Tibial nerve (tissue), 4 donors: ENCODE measurements at regions not wholly inside any gene's neighbourhood (a gene's known extent, or its start where the extent isn't known, plus 50 kb on each side); places are given as distances from the start of the nearest gene placed in this dataset.
"Not testable (repeated sequence)": the region's sequence is repeated elsewhere in the genome, so short reads cannot be mapped to it uniquely, and the experiment has no call there.

ENCODE experiments used
- DNase-seq, 2 donors: peaks; one replicate each; pipeline ENCODE4 v3.0.0-alpha.2; 2019; ENCODE audit warnings: low spot score in 2 of 2
- H3K27ac ChIP-seq, 4 donors: fragments of 200-600 bp; sonication (generic) in 3 of 4; one replicate each; pipeline ENCODE4 v1.5.1; 2017 to 2019; ENCODE audit warnings: mild to moderate bottlenecking in 1 of 4
- H3K27me3 ChIP-seq, 2 donors: fragments of 200-600 bp; sonication (generic) in 1 of 2; one replicate each; pipeline versions ENCODE4 v1.5.1 to v1.6.0; 2017 to 2019
- H3K36me3 ChIP-seq, 3 donors: fragments of 200-600 bp; sonication (generic); one replicate each; pipeline ENCODE4 v1.5.1; 2018 to 2019
- H3K4me1 ChIP-seq, 4 donors: fragments of 200-600 bp; sonication (generic) in 3 of 4; one replicate each; pipeline ENCODE4 v1.5.1; 2017 to 2019
- H3K4me3 ChIP-seq, 4 donors: fragments of 200-600 bp; sonication (generic) in 3 of 4; one replicate each; pipeline ENCODE4 v1.5.1; 2017 to 2019; ENCODE audit warnings: mild to moderate bottlenecking in 1 of 4, moderate library complexity in 1 of 4
- H3K9me3 ChIP-seq, 4 donors: fragments of 200-600 bp; sonication (generic) in 3 of 4; one replicate each; pipeline ENCODE4 v1.5.1; 2017 to 2019
- EP300 ChIP-seq, 2 donors: sonication (generic); formaldehyde crosslinking; IDR thresholded peaks; one replicate each; pipeline ENCODE4 v1.6.1; 2017; ENCODE audit warnings: antibody characterized with exemption in 2 of 2, mild to moderate bottlenecking in 1 of 2
- POLR2A ChIP-seq, 2 donors: fragments of 450-650 bp; IDR thresholded peaks; one replicate each; pipeline ENCODE4 v1.6.1; 2017; ENCODE audit warnings: antibody characterized with exemption in 2 of 2, mild to moderate bottlenecking in 2 of 2, moderate library complexity in 2 of 2
- WGBS, 2 donors: methylation state at CpG; one replicate each; pipeline ENCODE4 v1.1.5; 2018; 5-methylcytosine and 5-hydroxymethylcytosine counted together
- TF ChIP-seq, protein P1 (sequence below), 5 experiments: fragments of 200-600 bp in 3 of 5; fragments of 450-650 bp in 2 of 5; sonication (generic) in 3 of 5; IDR thresholded peaks; one replicate each; pipeline ENCODE4 v1.5.1; 2016 to 2019; ENCODE audit warnings: antibody characterized with exemption in 5 of 5, mild to moderate bottlenecking in 3 of 5, moderate library complexity in 2 of 5

DNA sequence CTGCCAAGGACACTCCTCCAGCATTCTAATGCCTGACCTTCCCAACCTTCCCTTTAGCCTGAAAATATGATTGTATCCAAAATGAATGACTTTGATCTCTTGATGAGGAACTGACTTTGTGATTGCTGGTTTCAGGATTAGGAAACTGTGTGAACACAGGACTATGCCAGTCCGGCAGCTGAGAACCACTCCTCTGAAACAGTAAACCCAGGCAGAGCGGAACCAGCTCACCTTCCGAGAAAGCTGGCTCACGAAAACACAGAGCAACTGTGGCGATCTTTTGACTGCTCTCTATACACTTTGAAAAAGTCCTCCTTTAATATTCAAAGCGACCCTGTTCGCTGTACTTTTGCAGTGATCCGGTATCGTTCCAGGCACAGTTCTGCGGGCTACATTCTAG, 258.8 kb upstream of the IRS2 start:
- Histone ChIP-seq H3K4me3 (no peak overlapping the region), H3K36me3 (no peaks in the 10 kb centered on the region), H3K27me3 (no peaks in the 10 kb centered on the region), H3K27ac (no peak overlapping the region), H3K9me3 (no peaks in the 10 kb centered on the region), H3K4me1 (peaks cover 0 to 22% (median 0%) of the 10 kb centered on the region in 4 donors)
- WGBS, 2 donors, result 86 to 89% methylated on average over 10 of the region's 10 CpGs
- no peak for DNase-seq
- TF ChIP-seq, protein P1, sequence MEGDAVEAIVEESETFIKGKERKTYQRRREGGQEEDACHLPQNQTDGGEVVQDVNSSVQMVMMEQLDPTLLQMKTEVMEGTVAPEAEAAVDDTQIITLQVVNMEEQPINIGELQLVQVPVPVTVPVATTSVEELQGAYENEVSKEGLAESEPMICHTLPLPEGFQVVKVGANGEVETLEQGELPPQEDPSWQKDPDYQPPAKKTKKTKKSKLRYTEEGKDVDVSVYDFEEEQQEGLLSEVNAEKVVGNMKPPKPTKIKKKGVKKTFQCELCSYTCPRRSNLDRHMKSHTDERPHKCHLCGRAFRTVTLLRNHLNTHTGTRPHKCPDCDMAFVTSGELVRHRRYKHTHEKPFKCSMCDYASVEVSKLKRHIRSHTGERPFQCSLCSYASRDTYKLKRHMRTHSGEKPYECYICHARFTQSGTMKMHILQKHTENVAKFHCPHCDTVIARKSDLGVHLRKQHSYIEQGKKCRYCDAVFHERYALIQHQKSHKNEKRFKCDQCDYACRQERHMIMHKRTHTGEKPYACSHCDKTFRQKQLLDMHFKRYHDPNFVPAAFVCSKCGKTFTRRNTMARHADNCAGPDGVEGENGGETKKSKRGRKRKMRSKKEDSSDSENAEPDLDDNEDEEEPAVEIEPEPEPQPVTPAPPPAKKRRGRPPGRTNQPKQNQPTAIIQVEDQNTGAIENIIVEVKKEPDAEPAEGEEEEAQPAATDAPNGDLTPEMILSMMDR (IDR thresholded peaks at IDR 0.05), result no peak
- no peak for TF ChIP-seq POLR2A (IDR thresholded peaks at IDR 0.05)
- no peak for TF ChIP-seq EP300 (IDR thresholded peaks at IDR 0.05)

DNA sequence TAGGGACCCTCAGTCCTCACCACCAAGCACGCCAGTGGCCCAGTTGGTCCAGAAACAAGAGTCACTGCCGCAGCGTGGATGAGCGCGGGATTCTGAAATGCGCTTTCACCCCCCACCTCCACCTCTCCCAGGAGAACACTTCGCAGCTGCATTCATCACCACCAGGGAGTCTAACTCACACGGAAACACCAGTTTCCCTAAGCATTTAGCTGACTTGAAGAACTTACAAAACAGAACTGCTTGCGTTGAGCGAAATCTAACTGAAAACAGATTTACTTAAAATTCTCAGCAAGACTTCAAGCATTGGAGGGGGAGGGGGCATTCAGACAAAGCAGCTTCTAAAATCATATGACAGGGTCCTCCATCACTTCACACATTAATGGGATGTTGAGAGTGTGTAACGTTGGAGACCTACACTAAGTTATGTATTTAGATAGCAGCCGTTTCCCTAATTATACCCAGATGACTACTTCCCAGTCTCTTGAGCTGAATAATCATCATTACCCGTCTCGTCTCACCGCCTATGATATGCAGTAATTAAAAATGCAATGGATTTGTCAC, 258.2 kb upstream of the IRS2 start:
- Histone ChIP-seq H3K4me3 (no peak overlapping the region), H3K27me3 (no peaks in the 10 kb centered on the region), H3K27ac (no peak overlapping the region), H3K4me1 (peaks cover 0 to 22% (median 0%) of the 10 kb centered on the region in 4 donors), H3K36me3 (no peaks in the 10 kb centered on the region), H3K9me3 (no peaks in the 10 kb centered on the region)
- TF ChIP-seq, protein P1 (IDR thresholded peaks at IDR 0.05), result no peak
- no peak for TF ChIP-seq EP300 (IDR thresholded peaks at IDR 0.05)
- no peak for TF ChIP-seq POLR2A (IDR thresholded peaks at IDR 0.05)
- no peak for DNase-seq
- 38 to 43% methylated on average over 15 of the region's 15 CpGs for WGBS, 2 donors

DNA sequence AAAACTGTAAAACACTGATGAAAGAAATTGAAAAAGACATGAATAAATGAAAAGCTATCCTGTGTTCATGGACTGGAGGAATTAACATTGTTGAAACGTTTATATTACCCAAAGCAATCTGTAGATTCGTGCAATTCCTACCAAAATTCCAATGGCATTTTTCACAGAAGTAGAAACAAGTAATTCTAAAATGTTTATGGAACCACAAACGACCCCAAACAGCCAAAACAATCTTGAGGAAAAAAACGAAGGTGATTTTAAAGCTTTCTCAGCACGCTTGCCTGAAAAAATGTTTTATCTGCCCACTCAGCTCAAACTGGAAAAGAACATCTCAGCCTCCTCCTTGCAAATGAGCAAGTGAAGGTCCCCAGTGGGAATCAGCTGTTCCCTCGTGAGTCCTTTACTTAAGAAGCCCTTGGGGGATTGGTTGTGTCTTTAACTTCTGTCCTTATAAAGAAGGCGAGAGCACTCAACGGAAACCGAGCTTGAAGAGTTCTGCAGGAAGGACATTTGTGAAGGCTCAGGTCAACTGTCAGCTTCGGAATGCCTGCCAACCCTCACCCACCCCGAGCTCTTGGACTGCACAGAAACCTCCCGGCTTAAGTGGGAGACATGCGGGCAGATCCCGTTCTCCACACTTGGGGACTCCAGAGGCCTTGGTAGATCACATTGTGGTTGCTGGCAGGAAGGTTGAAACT, 256.0 kb upstream of the IRS2 start:
- Histone ChIP-seq H3K27ac (no peak overlapping the region), H3K27me3 (no peaks in the 10 kb centered on the region), H3K36me3 (no peaks in the 10 kb centered on the region), H3K9me3 (no peaks in the 10 kb centered on the region), H3K4me3 (no peak overlapping the region), H3K4me1 (peaks cover 0 to 18% (median 0%) of the 10 kb centered on the region in 4 donors)
- WGBS, 2 donors, result 72 to 79% methylated on average over 14 of the region's 14 CpGs
- TF ChIP-seq, protein P1 (IDR thresholded peaks at IDR 0.05), result no peak
- TF ChIP-seq EP300 (IDR thresholded peaks at IDR 0.05) (no peak), POLR2A (IDR thresholded peaks at IDR 0.05) (no peak)
- DNase-seq, result no peak

DNA sequence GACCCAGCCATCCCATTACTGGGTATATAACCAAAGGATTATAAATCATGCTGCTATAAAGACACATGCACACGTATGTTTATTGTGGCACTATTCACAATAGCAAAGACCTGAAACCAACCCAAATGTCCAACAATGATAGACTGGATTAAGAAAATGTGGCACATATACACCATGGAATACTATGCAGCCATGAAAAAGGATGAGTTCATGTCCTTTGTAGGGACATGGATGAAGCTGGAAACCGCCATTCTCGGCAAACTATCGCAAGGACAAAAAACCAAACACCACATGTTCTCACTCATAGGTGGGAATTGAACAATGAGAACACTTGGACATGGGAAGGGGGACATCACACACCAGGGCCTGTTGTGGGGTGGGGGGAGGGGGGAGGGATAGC, 255.3 kb upstream of the IRS2 start:
- H3K4me3 ChIP-seq, DNase-seq, H3K9me3 ChIP-seq, H3K36me3 ChIP-seq, H3K27ac ChIP-seq, H3K27me3 ChIP-seq: not testable (repeated sequence)
- peaks cover 0 to 13% (median 0%) of the 10 kb centered on the region in 4 donors for H3K4me1 ChIP-seq
- 95 to 98% methylated on average over 4 of the region's 4 CpGs for WGBS, 2 donors

DNA sequence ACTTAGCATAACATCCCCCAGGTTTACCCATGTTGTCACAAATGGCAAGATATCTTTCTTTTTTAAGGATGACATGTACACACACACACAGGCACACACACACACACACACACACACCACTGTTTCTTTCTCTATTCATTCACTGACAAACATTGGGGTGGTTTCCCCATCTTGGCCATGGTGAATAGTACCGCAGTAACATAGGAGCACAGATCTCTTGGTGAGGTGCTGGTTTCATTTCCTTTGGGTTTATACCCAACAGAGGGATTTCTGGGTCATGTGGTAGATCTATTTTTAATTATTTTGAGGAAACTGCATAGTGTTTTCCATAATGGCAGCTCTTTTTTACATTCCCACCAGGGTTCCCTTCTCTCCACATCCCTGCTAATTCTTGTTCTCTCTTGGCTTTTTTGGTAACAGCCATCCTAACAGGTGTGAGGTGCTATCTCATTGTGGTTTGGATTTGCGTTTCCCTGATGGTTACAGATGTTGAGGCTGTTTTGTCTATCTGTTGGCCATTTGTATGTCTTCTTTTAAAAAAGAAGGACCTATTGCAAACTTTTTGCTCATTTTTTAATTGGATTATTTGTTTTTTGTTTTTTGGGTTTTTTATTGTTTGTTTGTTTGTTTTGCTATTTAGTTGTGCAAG, 251.7 kb upstream of the IRS2 start:
- Histone ChIP-seq H3K4me1 (no peaks in the 10 kb centered on the region), H3K27ac (no peak overlapping the region), H3K36me3 (no peaks in the 10 kb centered on the region), H3K4me3 (no peak overlapping the region), H3K27me3 (no peaks in the 10 kb centered on the region), H3K9me3 (no peaks in the 10 kb centered on the region)
- no peak for DNase-seq
- 86 to 88% methylated on average over 2 of the region's 2 CpGs for WGBS, 2 donors
- TF ChIP-seq EP300 (IDR thresholded peaks at IDR 0.05), result no peak
- TF ChIP-seq POLR2A (IDR thresholded peaks at IDR 0.05), result no peak
- TF ChIP-seq, protein P1 (IDR thresholded peaks at IDR 0.05), result no peak
